Neural cell (in vitro differentiated cells): ENCODE measurements at regions not wholly inside any gene's neighbourhood (a gene's known extent, or its start where the extent isn't known, plus 50 kb on each side); places are given as distances from the start of the nearest gene placed in this dataset.

Experiments
- H2AFZ ChIP-seq: fragments of 200-600, 300-800 bp; sonication (generic), shearing (Covaris generic); 2 replicates; pipeline ENCODE4 v1.6.0; 2014; ENCODE audit warnings: low read depth, mild to moderate bottlenecking, antibody characterized with exemption, low read length, moderate library complexity
- H3F3A ChIP-seq: fragments of 200-600 bp; shearing (Covaris generic); 2 replicates; pipeline ENCODE4 v1.6.1; 2016; ENCODE audit warnings: mild to moderate bottlenecking, moderate library complexity, mixed read lengths, antibody characterized with exemption, low read length; ENCODE audit not compliant: insufficient read depth, poor library complexity, severe bottlenecking
- H3K27ac ChIP-seq: fragments of 200-600, 300-800 bp; sonication (generic), shearing (Covaris generic); 2 replicates; pipeline ENCODE4 v1.5.1; 2014; ENCODE audit warnings: mild to moderate bottlenecking, low read length, moderate library complexity
- H3K27me3 ChIP-seq: fragments of 300-800, 200-600 bp; sonication (generic), shearing (Covaris generic); 2 replicates; pipeline ENCODE4 v1.6.0; 2014; ENCODE audit warnings: mild to moderate bottlenecking, low read depth, low read length, moderate library complexity; ENCODE audit not compliant: insufficient read depth
- H3K36me3 ChIP-seq: fragments of 300-800, 200-600 bp; sonication (generic), shearing (Covaris generic); 2 replicates; pipeline ENCODE4 v1.5.1; 2014; ENCODE audit warnings: mild to moderate bottlenecking, antibody characterized with exemption, low read length, moderate library complexity; ENCODE audit not compliant: insufficient read depth
- H3K4me2 ChIP-seq: fragments of 300-800, 200-600 bp; sonication (generic), shearing (Covaris generic); 2 replicates; pipeline ENCODE4 v1.6.0; 2014; ENCODE audit warnings: mild to moderate bottlenecking, low read length
- H3K4me3 ChIP-seq: fragments of 300-800, 200-600 bp; sonication (generic), shearing (Covaris generic); 2 replicates; pipeline ENCODE4 v1.5.1; 2014; ENCODE audit warnings: mild to moderate bottlenecking, low read length, moderate library complexity
- H3K79me2 ChIP-seq: fragments of 200-600 bp; shearing (Covaris generic); replicated peaks from 2 replicates; pipeline ENCODE4 v1.6.0; 2014; ENCODE audit warnings: mild to moderate bottlenecking, low read length, moderate library complexity; ENCODE audit not compliant: insufficient read depth
- H3K9ac ChIP-seq: fragments of 300-800, 200-600 bp; sonication (generic), shearing (Covaris generic); 2 replicates; pipeline ENCODE4 v1.6.1; 2016; ENCODE audit warnings: mild to moderate bottlenecking, low read length, mixed read lengths
- H3K9me2 ChIP-seq: fragments of 200-600 bp; shearing (Covaris generic); 2 replicates; pipeline ENCODE4 v1.6.1; 2016; ENCODE audit warnings: mild to moderate bottlenecking, low read length, mixed read lengths; ENCODE audit not compliant: insufficient read depth
- H3K9me3 ChIP-seq: fragments of 200-600, 300-800 bp; sonication (generic), shearing (Covaris generic); 2 replicates; pipeline ENCODE4 v1.6.1; 2016; ENCODE audit warnings: mild to moderate bottlenecking, mixed run types, low read length, moderate library complexity, mixed read lengths
- H4K20me1 ChIP-seq: fragments of 200-600 bp; shearing (Covaris generic); 2 replicates; pipeline ENCODE4 v1.6.1; 2016; ENCODE audit warnings: mild to moderate bottlenecking, mixed run types; ENCODE audit not compliant: insufficient read depth
- EP300 ChIP-seq: fragments of 450-650 bp; conservative IDR thresholded peaks from 2 replicates; pipeline ENCODE4 v1.6.1; 2014; ENCODE audit warnings: antibody characterized with exemption, mild to moderate bottlenecking, moderate library complexity; ENCODE audit not compliant: poor library complexity, severe bottlenecking
- EZH2 ChIP-seq: fragments of 200-600, 300-800 bp; shearing (Covaris generic), sonication (generic); IDR thresholded peaks from 2 replicates; pipeline ENCODE4 v1.6.1; 2014; ENCODE audit warnings: antibody characterized with exemption, low read length, borderline replicate concordance, mild to moderate bottlenecking; ENCODE audit not compliant: insufficient read depth, poor library complexity, severe bottlenecking
- MXI1 ChIP-seq: fragments of 450-650 bp; conservative IDR thresholded peaks from 2 replicates; pipeline ENCODE4 v1.6.1; 2014; ENCODE audit warnings: antibody characterized with exemption, mild to moderate bottlenecking; ENCODE audit not compliant: poor library complexity, severe bottlenecking
- POLR2AphosphoS5 ChIP-seq: IDR thresholded peaks from 2 replicates; pipeline ENCODE4 v1.6.1; 2012
- RAD21 ChIP-seq: fragments of 450-650 bp; conservative IDR thresholded peaks from 2 replicates; pipeline ENCODE4 v1.6.1; 2014; ENCODE audit warnings: antibody characterized with exemption, mild to moderate bottlenecking, moderate library complexity
- SMC3 ChIP-seq: fragments of 450-650 bp; conservative IDR thresholded peaks from 2 replicates; pipeline ENCODE4 v1.6.1; 2014; ENCODE audit warnings: antibody characterized with exemption, mild to moderate bottlenecking, moderate library complexity; ENCODE audit not compliant: poor library complexity
- TAF1 ChIP-seq: IDR thresholded peaks from 2 replicates; pipeline ENCODE4 v1.6.1; 2012; ENCODE audit warnings: low read depth
- TF ChIP-seq, protein P1 (sequence below): fragments of 450-650 bp; IDR thresholded peaks from 2 replicates; pipeline ENCODE4 v1.5.1; 2014; ENCODE audit warnings: antibody characterized with exemption, mild to moderate bottlenecking, moderate library complexity; ENCODE audit not compliant: poor library complexity, severe bottlenecking
- TF ChIP-seq, protein P2 (sequence below): IDR thresholded peaks from 2 replicates; pipeline ENCODE4 v1.6.1; 2012; ENCODE audit warnings: borderline replicate concordance

DNA sequence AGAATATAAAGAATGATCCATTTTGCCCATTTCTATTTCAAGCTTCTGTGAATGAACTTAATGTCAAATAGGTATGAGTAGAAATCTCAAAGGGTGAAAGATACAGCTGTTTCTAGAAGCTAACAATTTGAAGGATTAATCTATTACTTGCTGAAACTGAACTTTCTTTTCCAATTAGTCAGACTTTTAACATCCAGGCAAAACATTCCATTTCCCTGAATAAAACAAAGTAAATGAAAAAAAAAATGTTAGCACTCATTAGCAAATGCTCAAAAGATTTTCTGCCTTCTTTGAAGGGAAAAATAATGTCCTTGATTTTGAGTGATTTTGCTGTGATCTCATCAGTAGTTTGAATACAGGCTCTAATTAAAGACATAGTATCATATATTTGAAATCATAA lies 447.6 kb upstream of the PRMT6 start:
- H3K27ac ChIP-seq = no peak overlapping the region
- no peak overlapping the region for H3K9ac ChIP-seq
- no peaks in the 10 kb centered on the region for H4K20me1 ChIP-seq
- TF ChIP-seq TAF1 (no peak), SMC3 (no peak), EZH2 (no peak), RAD21 (no peak), POLR2AphosphoS5 (no peak), EP300 (no peak), MXI1 (no peak)
- TF ChIP-seq, protein P1, sequence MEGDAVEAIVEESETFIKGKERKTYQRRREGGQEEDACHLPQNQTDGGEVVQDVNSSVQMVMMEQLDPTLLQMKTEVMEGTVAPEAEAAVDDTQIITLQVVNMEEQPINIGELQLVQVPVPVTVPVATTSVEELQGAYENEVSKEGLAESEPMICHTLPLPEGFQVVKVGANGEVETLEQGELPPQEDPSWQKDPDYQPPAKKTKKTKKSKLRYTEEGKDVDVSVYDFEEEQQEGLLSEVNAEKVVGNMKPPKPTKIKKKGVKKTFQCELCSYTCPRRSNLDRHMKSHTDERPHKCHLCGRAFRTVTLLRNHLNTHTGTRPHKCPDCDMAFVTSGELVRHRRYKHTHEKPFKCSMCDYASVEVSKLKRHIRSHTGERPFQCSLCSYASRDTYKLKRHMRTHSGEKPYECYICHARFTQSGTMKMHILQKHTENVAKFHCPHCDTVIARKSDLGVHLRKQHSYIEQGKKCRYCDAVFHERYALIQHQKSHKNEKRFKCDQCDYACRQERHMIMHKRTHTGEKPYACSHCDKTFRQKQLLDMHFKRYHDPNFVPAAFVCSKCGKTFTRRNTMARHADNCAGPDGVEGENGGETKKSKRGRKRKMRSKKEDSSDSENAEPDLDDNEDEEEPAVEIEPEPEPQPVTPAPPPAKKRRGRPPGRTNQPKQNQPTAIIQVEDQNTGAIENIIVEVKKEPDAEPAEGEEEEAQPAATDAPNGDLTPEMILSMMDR = no peak
- TF ChIP-seq, protein P2, sequence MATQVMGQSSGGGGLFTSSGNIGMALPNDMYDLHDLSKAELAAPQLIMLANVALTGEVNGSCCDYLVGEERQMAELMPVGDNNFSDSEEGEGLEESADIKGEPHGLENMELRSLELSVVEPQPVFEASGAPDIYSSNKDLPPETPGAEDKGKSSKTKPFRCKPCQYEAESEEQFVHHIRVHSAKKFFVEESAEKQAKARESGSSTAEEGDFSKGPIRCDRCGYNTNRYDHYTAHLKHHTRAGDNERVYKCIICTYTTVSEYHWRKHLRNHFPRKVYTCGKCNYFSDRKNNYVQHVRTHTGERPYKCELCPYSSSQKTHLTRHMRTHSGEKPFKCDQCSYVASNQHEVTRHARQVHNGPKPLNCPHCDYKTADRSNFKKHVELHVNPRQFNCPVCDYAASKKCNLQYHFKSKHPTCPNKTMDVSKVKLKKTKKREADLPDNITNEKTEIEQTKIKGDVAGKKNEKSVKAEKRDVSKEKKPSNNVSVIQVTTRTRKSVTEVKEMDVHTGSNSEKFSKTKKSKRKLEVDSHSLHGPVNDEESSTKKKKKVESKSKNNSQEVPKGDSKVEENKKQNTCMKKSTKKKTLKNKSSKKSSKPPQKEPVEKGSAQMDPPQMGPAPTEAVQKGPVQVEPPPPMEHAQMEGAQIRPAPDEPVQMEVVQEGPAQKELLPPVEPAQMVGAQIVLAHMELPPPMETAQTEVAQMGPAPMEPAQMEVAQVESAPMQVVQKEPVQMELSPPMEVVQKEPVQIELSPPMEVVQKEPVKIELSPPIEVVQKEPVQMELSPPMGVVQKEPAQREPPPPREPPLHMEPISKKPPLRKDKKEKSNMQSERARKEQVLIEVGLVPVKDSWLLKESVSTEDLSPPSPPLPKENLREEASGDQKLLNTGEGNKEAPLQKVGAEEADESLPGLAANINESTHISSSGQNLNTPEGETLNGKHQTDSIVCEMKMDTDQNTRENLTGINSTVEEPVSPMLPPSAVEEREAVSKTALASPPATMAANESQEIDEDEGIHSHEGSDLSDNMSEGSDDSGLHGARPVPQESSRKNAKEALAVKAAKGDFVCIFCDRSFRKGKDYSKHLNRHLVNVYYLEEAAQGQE = no peak
- no peaks in the 10 kb centered on the region for H3K9me2 ChIP-seq
- no peaks in the 10 kb centered on the region for H3K36me3 ChIP-seq
- no peaks in the 10 kb centered on the region for H3K79me2 ChIP-seq
- H2AFZ ChIP-seq = no peak overlapping the region
- H3K4me3 ChIP-seq = no peak overlapping the region
- H3K4me2 ChIP-seq = no peak overlapping the region
- no peaks in the 10 kb centered on the region for H3K27me3 ChIP-seq
- no peaks in the 10 kb centered on the region for H3F3A ChIP-seq
- H3K9me3 ChIP-seq = no peaks in the 10 kb centered on the region

DNA sequence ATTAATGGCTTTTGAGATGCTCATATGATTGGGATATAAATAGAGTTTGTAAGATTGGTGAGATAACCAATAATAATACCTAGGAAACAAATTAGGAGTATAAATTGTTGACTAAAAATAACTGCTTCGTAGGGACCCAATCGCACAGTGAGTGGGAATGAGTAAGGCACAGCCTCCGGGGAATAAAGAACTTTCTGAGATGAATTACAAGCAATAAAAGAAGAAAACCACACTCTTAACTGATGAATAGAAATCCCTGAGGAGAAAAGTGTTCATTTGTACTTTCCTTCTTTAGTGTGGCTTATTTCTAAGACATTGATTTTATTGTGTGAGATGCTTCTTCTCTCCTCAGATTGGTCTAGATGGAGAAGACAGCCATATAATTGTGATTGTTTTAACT lies 443.4 kb upstream of the PRMT6 start:
- no peak overlapping the region for H2AFZ ChIP-seq
- H3K9ac ChIP-seq = no peak overlapping the region
- TF ChIP-seq MXI1 (no peak), SMC3 (no peak), EP300 (no peak), POLR2AphosphoS5 (no peak)
- no peaks in the 10 kb centered on the region for H3K36me3 ChIP-seq
- H4K20me1 ChIP-seq = no peaks in the 10 kb centered on the region
- H3K27me3 ChIP-seq = no peaks in the 10 kb centered on the region
- H3K4me2 ChIP-seq = no peak overlapping the region
- H3K27ac ChIP-seq = no peak overlapping the region
- H3F3A ChIP-seq = no peaks in the 10 kb centered on the region
- no peaks in the 10 kb centered on the region for H3K79me2 ChIP-seq
- H3K9me3 ChIP-seq = no peaks in the 10 kb centered on the region
- no peak overlapping the region for H3K4me3 ChIP-seq
- no peaks in the 10 kb centered on the region for H3K9me2 ChIP-seq

DNA sequence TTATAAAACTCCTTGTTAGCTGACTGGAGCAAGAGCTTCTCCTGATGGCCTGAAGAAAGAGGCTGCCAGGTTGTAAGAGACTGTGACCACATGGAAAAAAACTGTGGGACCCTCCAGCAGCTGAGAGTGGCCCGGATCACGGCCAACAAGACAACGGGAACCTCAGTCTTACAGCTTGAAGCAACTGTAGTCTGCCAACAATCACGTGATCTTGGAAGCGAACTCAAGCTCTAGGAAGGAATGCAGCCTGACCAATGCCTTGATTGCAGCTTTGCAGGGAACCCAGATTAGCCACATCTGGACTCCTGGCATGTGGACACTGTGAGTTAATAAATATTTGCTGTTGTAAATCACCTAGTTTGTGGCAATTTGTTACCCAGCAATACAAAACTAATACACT lies 442.6 kb upstream of the PRMT6 start:
- no peak overlapping the region for H3K9ac ChIP-seq
- H3F3A ChIP-seq = no peaks in the 10 kb centered on the region
- TF ChIP-seq RAD21 (no peak), MXI1 (no peak), EZH2 (no peak), POLR2AphosphoS5 (no peak), TAF1 (no peak), EP300 (no peak), SMC3 (no peak)
- TF ChIP-seq, protein P2 = no peak
- TF ChIP-seq, protein P1 = no peak
- no peak overlapping the region for H3K27ac ChIP-seq
- H3K36me3 ChIP-seq = no peaks in the 10 kb centered on the region
- no peaks in the 10 kb centered on the region for H3K9me2 ChIP-seq
- H3K9me3 ChIP-seq = no peaks in the 10 kb centered on the region
- H4K20me1 ChIP-seq = no peaks in the 10 kb centered on the region
- H2AFZ ChIP-seq = no peak overlapping the region
- no peaks in the 10 kb centered on the region for H3K79me2 ChIP-seq
- no peak overlapping the region for H3K4me2 ChIP-seq
- no peaks in the 10 kb centered on the region for H3K27me3 ChIP-seq
- no peak overlapping the region for H3K4me3 ChIP-seq
